ENCODE measurements at regions not wholly inside any gene's neighbourhood (a gene's known extent, or its start where the extent isn't known, plus 50 kb on each side); places are given as distances from the start of the nearest gene placed in this dataset.

GRCh38 chr4:27148211-27148895 is 287.7 kb downstream of the STIM2 start:
- FAIRE-seq (no peak), ATAC-seq (no peak), DNase-seq (ENCODE audit: low read depth, low spot score) (no peak)
- H3K9ac ChIP-seq (ENCODE audit: control insufficient read depth, insufficient read depth, low read length) = no peak overlapping the region
- intact Hi-C loops (cut with micrococcal nuclease; ENCODE audit: unreplicated experiment) (no loop called here), in situ Hi-C loops (cut with MboI) (no loop called here)
- H3K4me3 ChIP-seq = no peak overlapping the region
- 32% methylated on average over 1 of the region's 1 CpG for WGBS (ENCODE audit: insufficient coverage, insufficient replicate concordance, low lambda C conversion rate, missing lambda C conversion rate)
- SMC1A ChIA-PET (ENCODE audit: uncharacterized antibody, unreplicated experiment) = no interaction called here
- no peaks in the 10 kb centered on the region for H3K27me3 ChIP-seq (replicated peaks in 1 of 2; ENCODE audit: control insufficient read depth in 2 of 2, insufficient read depth in 2 of 2, low read length in 1 of 2)
- H3K4me2 ChIP-seq (ENCODE audit: control insufficient read depth, insufficient read depth) = no peak overlapping the region
- no peaks in the 10 kb centered on the region for H3K4me1 ChIP-seq (ENCODE audit: control insufficient read depth, insufficient read depth, low read length)
- H3K27ac ChIP-seq (ENCODE audit: control insufficient read depth, insufficient read depth) = no peak overlapping the region
- no peaks in the 10 kb centered on the region for H3K79me2 ChIP-seq (ENCODE audit: control insufficient read depth, insufficient read depth, low read length)
- H3K9me3 ChIP-seq (replicated peaks; ENCODE audit: control insufficient read depth, insufficient read depth, low read length) = no peaks in the 10 kb centered on the region; the same call in 2 of the 3 replicates
- CTCF ChIA-PET = no interaction called here
- RAD21 ChIA-PET (ENCODE audit: unreplicated experiment) = no interaction called here
- POLR2A ChIA-PET = no interaction called here
- H3K36me3 ChIP-seq (ENCODE audit: control insufficient read depth in 2 of 2, insufficient read depth in 2 of 2, low read length in 1 of 2) = no peaks in the 10 kb centered on the region
- H4K20me1 ChIP-seq (ENCODE audit: control insufficient read depth, insufficient read depth) = no peaks in the 10 kb centered on the region
- H2AFZ ChIP-seq (ENCODE audit: control insufficient read depth, low read depth, low read length) = no peak overlapping the region
- BruUV-seq (replicated peaks) = no TSS peak
- TF ChIP-seq TCF7 (IDR thresholded peaks at IDR 0.05; ENCODE audit: borderline replicate concordance) (no peak), NKRF (conservative IDR thresholded peaks at IDR 0.05) (no peak), ELK1 (IDR thresholded peaks at IDR 0.05; ENCODE audit: low read depth, low read length) (no peak), SMARCA5 (IDR thresholded peaks at IDR 0.05) (no peak), MEF2B (IDR thresholded peaks at IDR 0.05; ENCODE audit: partially characterized antibody, poor library complexity, severe bottlenecking) (no peak), IRF5 (IDR thresholded peaks at IDR 0.05; ENCODE audit: borderline replicate concordance) (no peak), SRF (IDR thresholded peaks at IDR 0.05; ENCODE audit: low read depth in 2 of 2, low read length in 2 of 2) (no peak), SKIL (IDR thresholded peaks at IDR 0.05; ENCODE audit: low read depth, poor library complexity, severe bottlenecking) (no peak), WRNIP1 (IDR thresholded peaks at IDR 0.05; ENCODE audit: borderline replicate concordance, low read depth, low read length) (no peak), BCL3 (IDR thresholded peaks at IDR 0.05; ENCODE audit: borderline replicate concordance, insufficient read depth, low read depth, low read length, poor library complexity, severe bottlenecking) (no peak)

Measured in GM12878 (cell line).